OCI-LY3 (cell line): ENCODE measurements at regions not wholly inside any gene's neighbourhood (a gene's known extent, or its start where the extent isn't known, plus 50 kb on each side); places are given as distances from the start of the nearest gene placed in this dataset.

Experiments
- H2AFZ ChIP-seq: fragments of 200-600, 300-600 bp; shearing (Covaris generic); 2 replicates; pipeline ENCODE4 v1.6.0; 2014; ENCODE audit warnings: antibody characterized with exemption, low read depth, low read length
- H3K27ac ChIP-seq: fragments of 200-600, 300-600 bp; sonication (generic); 2 replicates; pipeline ENCODE4 v1.5.1; 2014; ENCODE audit warnings: mild to moderate bottlenecking, low read length, moderate library complexity, mixed read lengths
- H3K27me3 ChIP-seq: fragments of 200-600, 300-600 bp; sonication (generic); 2 replicates; pipeline ENCODE4 v1.6.1; 2014; ENCODE audit warnings: low read depth, low read length, mixed read lengths
- H3K36me3 ChIP-seq: fragments of 200-600, 300-600 bp; sonication (generic); replicated peaks from 2 replicates; pipeline ENCODE3; 2014; ENCODE audit warnings: low read depth, low read length, mixed read lengths
- H3K4me1 ChIP-seq: fragments of 300-600, 200-600 bp; sonication (generic); 2 replicates; pipeline ENCODE4 v1.6.1; 2014; ENCODE audit warnings: low read length, mixed read lengths
- H3K4me2 ChIP-seq: fragments of 200-600, 300-600 bp; sonication (generic); 2 replicates; pipeline ENCODE4 v1.6.1; 2014; ENCODE audit warnings: low read length, mixed read lengths
- H3K4me3 ChIP-seq: fragments of 300-600, 200-600 bp; sonication (generic); 2 replicates; pipeline ENCODE4 v1.5.1; 2014; ENCODE audit warnings: antibody characterized with exemption, mild to moderate bottlenecking, low read length, moderate library complexity
- H3K79me2 ChIP-seq: fragments of 300-600, 200-600 bp; shearing (Covaris generic); 2 replicates; pipeline ENCODE4 v1.6.1; 2014; ENCODE audit warnings: mild to moderate bottlenecking, low read length, mixed read lengths
- H3K9ac ChIP-seq: fragments of 300-600, 200-600 bp; shearing (Covaris generic); 2 replicates; pipeline ENCODE4 v1.6.0; 2014; ENCODE audit warnings: mild to moderate bottlenecking, low read length, moderate library complexity
- H3K9me3 ChIP-seq: fragments of 200-600, 300-600 bp; shearing (Covaris generic); 2 replicates; pipeline ENCODE4 v1.6.1; 2014; ENCODE audit warnings: low read length, mixed read lengths; ENCODE audit not compliant: insufficient read depth
- H4K20me1 ChIP-seq: fragments of 200-600, 300-600 bp; sonication (generic); 2 replicates; pipeline ENCODE4 v1.6.1; 2016; ENCODE audit warnings: low read length, mixed read lengths; ENCODE audit not compliant: insufficient read depth
- EZH2phosphoT487 ChIP-seq: fragments of 200-600 bp; shearing (Covaris generic); IDR thresholded peaks from 2 replicates; pipeline ENCODE4 v1.6.1; 2018; ENCODE audit warnings: antibody characterized with exemption, mixed run types, low read depth
- TF ChIP-seq, protein P1 (sequence below): fragments of 200-600, 300-600 bp; sonication (generic); IDR thresholded peaks from 2 replicates; pipeline ENCODE4 v1.5.1; 2014; ENCODE audit warnings: antibody characterized with exemption, low read length, low read depth

DNA sequence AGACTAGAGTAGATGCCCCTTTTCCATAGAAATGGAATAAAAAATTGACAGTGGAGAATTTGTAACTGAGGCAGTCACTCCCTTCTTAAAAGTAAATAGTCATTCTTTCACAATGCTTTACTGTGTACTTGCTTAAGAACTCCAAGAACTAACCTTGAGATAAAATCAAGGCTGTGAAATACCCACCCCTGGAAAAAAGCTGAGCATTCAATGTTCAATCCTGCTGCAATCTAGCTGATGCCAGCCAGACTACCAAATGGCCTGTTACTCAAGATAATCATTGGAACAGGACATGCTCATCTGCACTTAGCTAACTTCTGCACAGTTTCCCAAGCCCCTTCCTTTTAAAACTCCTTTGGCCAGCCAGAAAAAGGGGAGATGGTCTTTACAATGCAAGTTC lies 367.4 kb upstream of the GULP1 start:
- Histone ChIP-seq H3K9me3 (no peaks in the 10 kb centered on the region), H3K27ac (no peak overlapping the region), H3K79me2 (no peaks in the 10 kb centered on the region), H3K4me1 (no peaks in the 10 kb centered on the region), H3K36me3 (peaks cover 4% of the 10 kb centered on the region), H3K27me3 (no peaks in the 10 kb centered on the region), H4K20me1 (no peaks in the 10 kb centered on the region), H3K9ac (no peak overlapping the region), H3K4me2 (no peak overlapping the region), H3K4me3 (no peak overlapping the region), H2AFZ (no peak overlapping the region)
- TF ChIP-seq EZH2phosphoT487, result no peak
- TF ChIP-seq, protein P1, sequence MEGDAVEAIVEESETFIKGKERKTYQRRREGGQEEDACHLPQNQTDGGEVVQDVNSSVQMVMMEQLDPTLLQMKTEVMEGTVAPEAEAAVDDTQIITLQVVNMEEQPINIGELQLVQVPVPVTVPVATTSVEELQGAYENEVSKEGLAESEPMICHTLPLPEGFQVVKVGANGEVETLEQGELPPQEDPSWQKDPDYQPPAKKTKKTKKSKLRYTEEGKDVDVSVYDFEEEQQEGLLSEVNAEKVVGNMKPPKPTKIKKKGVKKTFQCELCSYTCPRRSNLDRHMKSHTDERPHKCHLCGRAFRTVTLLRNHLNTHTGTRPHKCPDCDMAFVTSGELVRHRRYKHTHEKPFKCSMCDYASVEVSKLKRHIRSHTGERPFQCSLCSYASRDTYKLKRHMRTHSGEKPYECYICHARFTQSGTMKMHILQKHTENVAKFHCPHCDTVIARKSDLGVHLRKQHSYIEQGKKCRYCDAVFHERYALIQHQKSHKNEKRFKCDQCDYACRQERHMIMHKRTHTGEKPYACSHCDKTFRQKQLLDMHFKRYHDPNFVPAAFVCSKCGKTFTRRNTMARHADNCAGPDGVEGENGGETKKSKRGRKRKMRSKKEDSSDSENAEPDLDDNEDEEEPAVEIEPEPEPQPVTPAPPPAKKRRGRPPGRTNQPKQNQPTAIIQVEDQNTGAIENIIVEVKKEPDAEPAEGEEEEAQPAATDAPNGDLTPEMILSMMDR, result no peak

DNA sequence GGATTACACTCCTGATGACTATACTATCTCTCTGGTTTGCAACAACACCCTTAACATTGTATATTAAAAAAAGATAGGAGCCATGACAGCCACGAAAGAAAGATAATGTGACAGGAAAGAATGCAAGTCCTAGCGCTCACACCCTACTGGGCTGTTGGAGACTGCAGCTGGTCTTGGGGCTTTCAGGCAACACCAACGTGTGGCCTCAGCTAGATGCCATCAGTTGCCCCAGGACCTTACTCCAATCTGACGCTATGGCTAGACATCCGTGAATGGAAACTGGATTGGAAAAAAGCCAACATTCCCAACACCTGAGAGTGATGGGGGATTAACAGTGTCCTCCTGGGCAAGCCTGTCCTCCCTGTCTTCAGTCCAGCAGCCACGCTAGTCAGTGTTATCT lies 357.4 kb upstream of the GULP1 start:
- Histone ChIP-seq H3K27me3 (no peaks in the 10 kb centered on the region), H3K27ac (no peak overlapping the region), H3K9me3 (no peaks in the 10 kb centered on the region), H3K36me3 (no peaks in the 10 kb centered on the region), H4K20me1 (no peaks in the 10 kb centered on the region), H3K79me2 (no peaks in the 10 kb centered on the region), H3K4me1 (0 out of 2 replicates have a peak, but pooled peaks cover 3% of the 10 kb centered on the region), H3K9ac (no peak overlapping the region), H3K4me3 (no peak overlapping the region), H3K4me2 (no peak overlapping the region), H2AFZ (no peak overlapping the region)
- no peak for TF ChIP-seq EZH2phosphoT487
- TF ChIP-seq, protein P1, result no peak

DNA sequence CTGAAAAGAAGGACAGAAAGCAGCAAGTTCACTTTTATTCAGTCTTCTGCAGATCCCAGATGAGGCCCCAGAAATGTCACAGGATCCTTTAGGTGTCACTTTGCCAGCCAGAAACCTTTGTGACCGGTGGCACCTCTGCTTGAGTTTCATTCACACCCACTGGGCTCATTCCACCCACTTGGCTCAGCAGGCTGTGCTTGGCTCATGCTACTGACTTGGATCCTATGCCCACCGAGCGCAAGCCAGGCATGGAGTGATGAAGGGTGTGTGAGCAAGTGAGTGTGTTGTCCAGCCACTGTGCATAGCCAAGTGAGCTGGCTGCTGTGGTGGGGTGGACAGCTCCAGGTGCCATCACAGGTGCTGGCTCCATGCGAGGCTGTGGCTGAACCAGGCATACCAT lies 357.0 kb upstream of the GULP1 start:
- H3K79me2 ChIP-seq, result no peaks in the 10 kb centered on the region
- H3K4me2 ChIP-seq, result no peak overlapping the region
- H3K4me1 ChIP-seq, result 0 out of 2 replicates have a peak, but pooled peaks cover 3% of the 10 kb centered on the region
- H2AFZ ChIP-seq, result no peak overlapping the region
- no peak for TF ChIP-seq EZH2phosphoT487
- TF ChIP-seq, protein P1, result no peak
- no peaks in the 10 kb centered on the region for H3K36me3 ChIP-seq
- H4K20me1 ChIP-seq, result no peaks in the 10 kb centered on the region
- no peak overlapping the region for H3K9ac ChIP-seq
- H3K4me3 ChIP-seq, result no peak overlapping the region
- no peak overlapping the region for H3K27ac ChIP-seq
- no peaks in the 10 kb centered on the region for H3K9me3 ChIP-seq
- no peaks in the 10 kb centered on the region for H3K27me3 ChIP-seq

DNA sequence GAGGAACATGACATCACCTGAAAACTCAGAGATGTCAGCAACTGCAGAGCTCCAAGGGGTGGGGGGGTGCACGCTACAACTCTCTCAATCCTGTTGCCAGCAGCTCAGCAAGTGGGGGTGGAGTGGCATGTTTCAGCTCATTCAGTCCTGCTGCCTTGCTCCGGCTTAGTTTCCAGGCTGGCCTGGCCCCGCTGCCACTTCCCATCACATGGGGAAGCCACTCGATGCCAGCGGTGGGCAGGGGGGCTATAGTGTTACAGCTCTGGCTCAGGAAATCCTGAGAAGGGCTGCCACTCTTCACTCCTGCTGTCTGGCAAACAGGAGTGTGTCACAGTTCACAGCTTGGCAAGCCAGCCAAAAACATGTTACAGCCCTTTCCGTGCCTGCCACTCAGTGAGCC lies 356.5 kb upstream of the GULP1 start:
- H3K9ac ChIP-seq, result no peak overlapping the region
- H3K4me1 ChIP-seq, result 0 out of 2 replicates have a peak, but pooled peaks cover 3% of the 10 kb centered on the region
- no peaks in the 10 kb centered on the region for H3K79me2 ChIP-seq
- no peaks in the 10 kb centered on the region for H3K36me3 ChIP-seq
- H2AFZ ChIP-seq, result no peak overlapping the region
- H3K9me3 ChIP-seq, result no peaks in the 10 kb centered on the region
- H4K20me1 ChIP-seq, result no peaks in the 10 kb centered on the region
- H3K27ac ChIP-seq, result no peak overlapping the region
- no peak overlapping the region for H3K4me2 ChIP-seq
- no peak overlapping the region for H3K4me3 ChIP-seq
- TF ChIP-seq EZH2phosphoT487, result no peak
- TF ChIP-seq, protein P1, result no peak
- no peaks in the 10 kb centered on the region for H3K27me3 ChIP-seq
